ENCODE measurements at regions not wholly inside any gene's neighbourhood (a gene's known extent, or its start where the extent isn't known, plus 50 kb on each side); places are given as distances from the start of the nearest gene placed in this dataset.

DNA sequence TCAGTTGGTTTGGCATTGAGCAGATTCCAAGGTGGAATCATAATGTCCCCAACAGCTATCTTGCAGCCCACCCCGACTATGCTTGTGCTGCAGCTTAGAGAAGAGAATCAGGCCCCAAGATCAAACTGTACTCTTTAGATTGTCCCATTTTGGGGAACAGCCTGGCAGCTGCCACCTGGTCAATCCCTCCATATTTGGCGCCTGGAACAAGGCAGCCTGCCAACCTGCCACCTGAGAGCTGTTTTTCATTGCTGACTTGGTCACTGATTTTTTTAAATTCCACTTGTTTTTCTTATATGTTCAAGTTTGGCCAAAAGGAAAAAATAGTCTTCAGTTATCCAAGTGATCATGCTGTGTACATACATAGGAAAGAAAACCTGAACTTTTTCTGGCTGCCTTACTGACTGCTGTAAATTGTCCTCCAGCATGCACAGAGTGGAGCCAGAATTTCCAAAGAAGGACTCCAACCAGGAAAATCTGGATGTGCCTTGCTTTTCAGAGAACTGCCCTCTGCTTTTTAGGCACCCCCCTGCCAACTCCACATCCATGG is 504.2 kb downstream of the ENC1 start:
- no peak for DNase-seq

- no peak for DNase-seq
These were observed 505.5 kb downstream of the ENC1 start for GRCh38 chr5:74135033-74135432.

GRCh38 chr5:74132485-74132884 is 506.5 kb downstream of the ARHGEF28 start:
- DNase-seq = no peak

DNA sequence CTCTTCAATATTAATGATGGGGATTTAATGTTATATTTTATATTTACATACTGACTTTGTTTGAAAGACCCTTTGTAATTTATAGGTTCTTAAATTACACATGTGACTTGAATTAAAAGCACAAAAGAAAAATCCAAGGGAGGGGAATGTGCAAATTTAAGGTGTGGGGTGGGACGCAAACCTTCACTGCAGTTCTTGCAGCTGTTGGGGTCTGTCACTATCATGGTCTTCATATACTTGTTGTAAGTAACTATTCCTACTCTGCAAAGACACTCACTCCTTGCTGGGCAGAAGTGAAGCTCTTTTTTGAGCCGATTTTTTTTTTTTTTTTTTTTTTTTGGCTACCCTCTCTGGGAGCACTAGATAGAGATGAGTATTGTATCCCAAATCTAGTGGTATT is 505.3 kb downstream of the ARHGEF28 start:
- no peak for DNase-seq

- no peak for DNase-seq
These were observed 504.3 kb downstream of the ARHGEF28 start for GRCh38 chr5:74130155-74130897.

DNA sequence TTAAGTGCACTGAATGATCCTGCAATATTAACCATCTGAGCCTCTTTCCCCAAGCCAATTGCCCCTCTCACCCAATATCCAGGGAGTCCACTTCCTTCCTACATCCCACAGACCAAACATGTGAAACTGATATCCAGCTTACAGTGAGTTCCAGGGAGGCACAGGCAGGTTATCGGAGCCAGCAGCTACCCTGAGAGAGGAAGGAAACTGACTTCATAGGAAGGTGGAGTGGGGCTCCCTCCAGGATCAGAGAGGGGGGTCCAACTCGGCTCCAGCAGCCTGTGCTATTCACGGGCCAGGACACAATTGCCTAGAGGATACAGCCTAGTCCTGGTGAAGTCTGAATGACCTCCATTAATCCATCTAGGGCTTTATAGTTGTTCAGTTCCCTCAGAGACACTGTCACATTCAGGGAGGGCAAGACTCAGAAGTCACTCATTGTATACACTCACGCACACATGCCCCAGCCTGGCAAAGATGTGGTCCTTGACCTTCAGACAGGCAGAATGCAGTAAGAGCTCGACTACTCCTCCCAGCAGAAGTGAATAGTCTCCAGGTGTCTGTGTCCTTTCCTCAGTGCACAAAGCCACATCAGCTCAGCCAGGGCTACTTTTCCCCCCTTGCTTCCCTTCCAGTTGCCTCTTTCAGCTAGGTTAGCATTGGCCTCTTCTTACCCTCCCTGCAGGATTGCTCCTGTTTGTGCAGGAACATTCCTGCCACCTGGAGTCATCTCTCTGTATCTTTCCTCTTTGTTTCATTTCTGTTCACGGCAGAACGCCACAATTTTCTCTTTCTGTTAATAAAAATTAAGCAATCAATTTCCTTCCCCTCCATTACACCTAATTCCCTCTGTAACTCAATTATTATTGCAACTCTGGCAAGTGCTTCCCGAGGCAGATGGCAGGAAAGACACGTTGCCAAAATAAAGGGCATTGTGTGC is 501.7 kb downstream of the ARHGEF28 start:
- DNase-seq = no peak

- DNase-seq = no peak
These were observed 500.3 kb downstream of the ARHGEF28 start for GRCh38 chr5:74126294-74126693.

DNA sequence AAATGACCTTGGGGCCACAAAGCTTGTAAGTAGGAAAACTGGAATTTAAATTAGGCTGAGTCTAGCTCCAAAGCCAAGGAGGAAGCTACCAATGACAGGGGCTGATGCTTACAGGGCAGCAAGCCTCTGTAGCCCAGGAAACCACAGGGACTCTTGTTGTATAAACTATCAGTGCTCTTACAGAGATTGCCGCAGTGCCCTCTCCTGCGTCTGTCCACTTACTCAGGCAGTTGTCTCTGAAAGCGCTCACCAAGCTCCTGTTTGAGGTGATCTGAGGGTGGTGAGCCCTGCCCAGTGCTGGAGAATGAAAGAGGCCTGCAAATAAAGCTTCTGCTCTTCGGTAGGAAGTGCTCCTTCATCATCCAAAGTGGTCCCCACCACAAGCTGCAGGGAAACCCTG is 498.8 kb downstream of the ARHGEF28 start:
- DNase-seq = no peak

- DNase-seq = no peak
These were observed 497.9 kb downstream of the ARHGEF28 start for GRCh38 chr5:74123929-74124328.

DNA sequence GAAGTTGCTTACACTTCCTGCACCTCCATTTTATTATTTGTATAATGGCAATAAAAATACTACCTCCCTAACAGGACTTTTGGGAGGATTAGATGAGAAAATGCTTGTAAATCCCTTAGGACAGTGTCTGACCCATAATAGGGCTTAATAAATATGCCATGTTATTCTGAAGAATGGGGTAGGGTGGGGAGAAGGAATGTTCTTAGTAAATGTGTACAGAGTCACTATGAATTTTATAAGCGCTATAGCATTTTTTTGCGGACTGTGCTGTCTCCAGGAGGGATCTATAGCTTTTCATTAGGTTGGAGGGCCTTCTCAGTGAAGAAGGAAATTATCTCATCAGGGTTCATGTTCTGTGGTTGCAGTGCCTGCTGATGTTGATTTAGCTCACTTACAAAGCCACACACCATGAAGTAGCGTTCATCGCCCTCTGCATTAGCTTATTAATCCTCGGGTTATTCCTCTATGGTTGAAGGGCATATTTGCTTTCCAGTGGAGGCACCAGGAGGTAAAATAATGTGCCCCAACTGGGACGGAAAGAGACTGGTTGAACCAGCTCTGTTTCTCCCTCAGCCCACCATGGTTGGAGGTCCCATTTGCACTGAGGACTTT is 497.1 kb downstream of the ARHGEF28 start:
- no peak for DNase-seq

- DNase-seq = no peak
These were observed 496.2 kb downstream of the ARHGEF28 start for GRCh38 chr5:74122175-74122574.

DNA sequence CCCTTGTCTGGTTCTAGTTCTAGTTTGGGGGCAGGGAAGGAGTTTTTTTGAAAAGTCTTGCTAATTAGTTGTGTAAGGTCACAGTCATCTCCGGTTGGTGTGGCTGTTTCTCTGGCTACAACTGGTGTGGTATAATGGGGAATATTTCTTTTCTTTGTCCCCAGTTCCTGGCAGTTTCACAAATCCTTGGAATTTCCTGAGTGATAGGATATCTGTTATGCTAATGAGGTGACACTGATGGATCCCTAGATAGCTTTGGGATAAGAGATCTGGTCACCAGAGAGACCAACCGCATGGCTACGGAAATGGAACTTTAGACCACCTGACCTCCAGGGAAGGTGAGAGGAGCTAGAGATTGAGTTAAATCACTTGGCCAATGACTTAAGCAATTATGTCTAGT is 494.6 kb downstream of the ARHGEF28 start:
- no peak for DNase-seq

- DNase-seq = no peak
These were observed 492.1 kb downstream of the ARHGEF28 start for GRCh38 chr5:74118071-74118470.

DNA sequence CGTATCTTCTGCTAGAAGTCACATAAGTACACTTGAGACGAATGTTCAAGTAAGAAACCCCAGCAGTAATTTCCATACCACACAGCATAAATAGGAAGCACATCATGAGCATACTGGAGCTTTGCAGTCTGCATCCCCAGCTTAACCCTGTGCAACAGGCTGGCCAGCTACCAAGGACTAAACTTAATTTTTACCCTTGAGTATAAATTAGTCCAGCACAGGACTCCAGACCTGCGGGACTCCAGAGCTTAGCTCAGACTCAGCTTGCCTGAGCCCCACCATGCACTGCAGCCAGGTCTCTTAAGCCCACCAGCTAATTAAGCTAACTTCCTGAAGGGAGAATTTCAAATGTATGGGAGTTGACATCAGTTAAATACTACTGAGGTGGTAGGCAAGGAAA is 491.0 kb downstream of the ARHGEF28 start:
- DNase-seq = no peak

DNA sequence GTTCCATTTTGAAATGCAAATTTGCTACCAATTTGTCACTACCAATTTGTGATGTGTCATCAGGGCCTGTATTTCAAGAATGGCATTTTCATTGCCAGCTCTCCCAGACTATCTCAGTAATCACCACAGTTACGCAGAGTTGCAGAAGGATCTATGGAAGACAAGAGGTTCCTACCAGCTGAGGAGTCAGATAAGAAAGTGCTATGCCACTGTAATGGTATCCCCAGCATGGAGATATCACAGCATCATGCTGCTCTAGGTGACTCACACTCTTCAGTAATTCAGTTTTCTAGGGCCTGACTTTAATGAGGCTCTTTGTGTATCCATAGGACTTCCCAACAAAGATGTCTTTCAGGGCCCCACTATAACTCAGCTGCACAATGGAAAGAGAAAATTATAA is 490.3 kb downstream of the ARHGEF28 start:
- DNase-seq = no peak

DNA sequence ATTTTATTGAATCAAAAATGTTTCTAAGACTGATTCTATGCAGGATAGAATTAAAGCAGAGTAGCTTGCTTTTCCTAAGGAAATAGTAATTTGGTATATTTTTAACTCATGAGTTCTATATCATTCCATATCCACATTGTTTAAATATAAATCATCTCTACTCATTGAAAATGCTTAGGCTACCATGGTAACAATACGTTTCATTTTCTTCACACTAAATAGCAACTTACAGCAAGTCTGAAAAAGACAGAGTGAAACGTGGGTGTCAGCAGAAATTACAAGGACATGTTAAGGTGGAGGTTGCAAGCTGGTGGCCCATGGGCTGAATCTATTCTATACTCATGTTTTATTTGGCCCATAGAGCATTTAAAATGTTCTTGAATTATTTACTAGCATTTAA is 487.9 kb downstream of the ARHGEF28 start:
- no peak for DNase-seq

DNA sequence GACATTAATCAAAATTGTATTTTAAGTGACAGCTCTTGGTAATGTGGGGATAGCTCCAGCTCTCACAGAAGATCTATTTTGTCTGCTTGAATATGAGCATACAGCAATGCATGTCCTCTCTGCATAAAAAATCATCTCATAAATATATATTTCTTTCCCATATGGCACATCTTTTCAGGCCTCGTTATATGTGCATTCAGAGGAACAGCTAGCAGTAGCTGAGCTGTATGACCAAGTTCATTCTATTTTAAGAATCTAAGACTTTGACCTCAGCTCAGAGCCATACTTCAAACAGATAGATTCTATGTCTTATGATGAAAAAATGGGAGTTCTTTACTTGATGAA is 487.2 kb downstream of the ARHGEF28 start:
- no peak for DNase-seq

- no peak for DNase-seq
These were observed 486.6 kb downstream of the ARHGEF28 start for GRCh38 chr5:74112372-74113195.

DNA sequence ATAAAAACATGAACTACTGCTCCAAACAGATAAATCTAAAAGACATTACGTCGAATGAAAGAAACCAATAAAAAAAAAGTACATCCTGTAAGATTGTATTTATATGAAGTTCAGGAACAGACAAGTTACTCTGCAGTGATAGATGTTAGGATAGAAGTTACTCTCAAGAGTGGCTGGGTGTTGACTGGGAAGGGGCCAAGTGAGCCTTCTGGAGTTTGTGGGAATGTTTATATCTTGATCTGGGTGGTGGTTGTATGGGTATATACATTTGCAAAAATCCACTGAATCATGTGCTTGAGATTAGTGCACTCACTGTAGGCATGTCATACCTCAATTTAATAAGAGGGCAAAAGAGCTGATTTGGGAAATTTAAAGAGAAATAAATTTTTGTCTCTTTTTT is 485.8 kb downstream of the ARHGEF28 start:
- no peak for DNase-seq

GRCh38 chr5:74109344-74109743 is 483.3 kb downstream of the ARHGEF28 start:
- DNase-seq = no peak

GRCh38 chr5:74107899-74108298 is 481.9 kb downstream of the ARHGEF28 start:
- no peak for DNase-seq

DNA sequence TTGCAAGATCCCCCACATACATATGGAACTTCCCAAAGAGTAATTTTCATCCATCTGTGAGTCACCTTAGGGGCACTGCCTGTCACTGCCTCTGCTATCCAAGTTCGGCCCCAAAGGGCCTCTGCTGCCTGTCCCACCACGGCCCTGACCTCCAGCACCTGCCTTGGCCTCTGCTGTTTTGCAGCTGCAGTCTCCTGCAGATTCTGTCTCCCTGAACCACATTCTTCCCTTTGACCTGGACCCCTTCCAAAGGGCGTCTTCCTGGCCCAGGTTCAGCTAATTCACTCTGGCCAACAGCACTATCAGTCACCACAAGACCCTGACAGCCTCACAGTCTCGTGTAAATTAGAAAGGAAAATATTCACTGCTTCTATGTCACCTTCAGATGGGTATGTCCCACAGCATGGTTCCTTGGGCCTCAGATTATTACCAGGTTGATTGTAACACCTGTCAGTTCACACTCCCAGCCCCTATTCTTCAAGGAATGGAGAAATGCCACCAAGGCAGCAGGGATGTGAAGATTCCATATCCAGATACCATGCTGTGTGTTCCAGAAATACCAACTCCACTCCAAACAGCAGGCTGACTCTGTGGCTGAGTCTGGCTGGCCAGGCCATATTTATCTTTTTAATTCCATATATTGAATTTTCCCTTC is 479.3 kb downstream of the ARHGEF28 start:
- DNase-seq = no peak

Data from activated effector memory CD4-positive, alpha-beta T cell treated with Interleukin-2 at 50 U/mL for 16 hours (primary cell).